ENCODE measurements at regions not wholly inside any gene's neighbourhood (a gene's known extent, or its start where the extent isn't known, plus 50 kb on each side); places are given as distances from the start of the nearest gene placed in this dataset.

GRCh38 chrX:39427906-39428305 is 626.6 kb downstream of the MID1IP1 start:
- TF ChIP-seq POLR2A (IDR thresholded peaks at IDR 0.05; ENCODE audit: low read depth, low read length) (no peak), RFX5 (IDR thresholded peaks at IDR 0.05; ENCODE audit: low read depth, low read length) (no peak), RCOR1 (IDR thresholded peaks at IDR 0.05; ENCODE audit: insufficient replicate concordance, low read length) (no peak), RAD21 (IDR thresholded peaks at IDR 0.05; ENCODE audit: low read length) (no peak), CEBPB (IDR thresholded peaks at IDR 0.05; ENCODE audit: low read depth, low read length) (no peak), NFE2L2 (IDR thresholded peaks at IDR 0.05; ENCODE audit: low read depth, low read length) (no peak), MAFK (IDR thresholded peaks at IDR 0.05; ENCODE audit: low read depth, low read length) (no peak)
- TF ChIP-seq, protein P1, sequence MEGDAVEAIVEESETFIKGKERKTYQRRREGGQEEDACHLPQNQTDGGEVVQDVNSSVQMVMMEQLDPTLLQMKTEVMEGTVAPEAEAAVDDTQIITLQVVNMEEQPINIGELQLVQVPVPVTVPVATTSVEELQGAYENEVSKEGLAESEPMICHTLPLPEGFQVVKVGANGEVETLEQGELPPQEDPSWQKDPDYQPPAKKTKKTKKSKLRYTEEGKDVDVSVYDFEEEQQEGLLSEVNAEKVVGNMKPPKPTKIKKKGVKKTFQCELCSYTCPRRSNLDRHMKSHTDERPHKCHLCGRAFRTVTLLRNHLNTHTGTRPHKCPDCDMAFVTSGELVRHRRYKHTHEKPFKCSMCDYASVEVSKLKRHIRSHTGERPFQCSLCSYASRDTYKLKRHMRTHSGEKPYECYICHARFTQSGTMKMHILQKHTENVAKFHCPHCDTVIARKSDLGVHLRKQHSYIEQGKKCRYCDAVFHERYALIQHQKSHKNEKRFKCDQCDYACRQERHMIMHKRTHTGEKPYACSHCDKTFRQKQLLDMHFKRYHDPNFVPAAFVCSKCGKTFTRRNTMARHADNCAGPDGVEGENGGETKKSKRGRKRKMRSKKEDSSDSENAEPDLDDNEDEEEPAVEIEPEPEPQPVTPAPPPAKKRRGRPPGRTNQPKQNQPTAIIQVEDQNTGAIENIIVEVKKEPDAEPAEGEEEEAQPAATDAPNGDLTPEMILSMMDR (conservative IDR thresholded peaks at IDR 0.05; ENCODE audit: low read depth, low read length) = no peak

Measured in IMR-90 (cell line).